Stimulated activated CD8-positive, alpha-beta memory T cell treated with anti-CD3 and anti-CD28 coated beads, Interleukin-15, amount 100 ng/mL, for 24 hours (primary cell): ENCODE measurements at regions not wholly inside any gene's neighbourhood (a gene's known extent, or its start where the extent isn't known, plus 50 kb on each side); places are given as distances from the start of the nearest gene placed in this dataset.
"Not testable (repeated sequence)": the region's sequence is repeated elsewhere in the genome, so short reads cannot be mapped to it uniquely, and the experiment has no call there.

Experiments
- DNase-seq: peaks from one replicate; pipeline ENCODE4 v3.0.0-alpha.2; 2020; ENCODE audit warnings: low read depth

GRCh38 chr3:107942244-107942643, 148.6 kb downstream of the CD47 start:
- no peak for DNase-seq

DNA sequence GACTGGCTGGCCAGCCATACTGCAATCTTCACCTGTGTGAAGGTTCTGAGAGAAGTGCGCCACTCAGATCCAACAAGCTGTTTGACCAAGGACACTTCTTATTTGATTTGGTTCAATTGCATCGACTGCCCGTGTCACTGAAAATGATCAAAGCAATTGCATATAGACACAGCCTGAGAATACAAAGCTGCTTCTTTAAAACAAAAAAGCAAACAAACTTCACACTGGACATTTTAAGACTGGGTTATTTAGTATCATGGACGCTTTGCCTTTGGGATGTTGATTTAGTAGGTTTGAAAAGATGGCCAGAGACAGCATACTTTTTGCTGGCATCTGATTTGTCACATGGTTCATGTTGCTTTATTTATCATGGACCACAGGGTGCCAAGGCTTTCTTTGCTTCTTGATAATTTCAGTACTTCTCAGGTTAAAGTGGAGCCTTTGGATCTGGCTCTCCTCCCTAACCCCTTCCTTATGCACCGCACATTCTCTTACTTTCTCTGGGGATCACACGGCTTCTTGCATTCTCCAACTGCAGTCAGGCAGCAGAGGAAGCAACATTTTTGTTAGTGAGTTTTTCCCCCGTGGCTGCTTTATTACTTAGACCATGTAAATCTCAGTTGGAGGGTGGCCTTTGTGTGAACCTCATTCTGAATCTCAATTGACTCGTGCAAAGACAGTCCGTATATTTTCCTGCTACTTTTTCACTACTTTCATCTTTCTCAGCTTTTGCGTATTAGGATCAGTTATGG, 151.0 kb downstream of the CD47 start:
- no peak for DNase-seq

GRCh38 chr3:107938143-107938542, 152.7 kb downstream of the CD47 start:
- no peak for DNase-seq

DNA sequence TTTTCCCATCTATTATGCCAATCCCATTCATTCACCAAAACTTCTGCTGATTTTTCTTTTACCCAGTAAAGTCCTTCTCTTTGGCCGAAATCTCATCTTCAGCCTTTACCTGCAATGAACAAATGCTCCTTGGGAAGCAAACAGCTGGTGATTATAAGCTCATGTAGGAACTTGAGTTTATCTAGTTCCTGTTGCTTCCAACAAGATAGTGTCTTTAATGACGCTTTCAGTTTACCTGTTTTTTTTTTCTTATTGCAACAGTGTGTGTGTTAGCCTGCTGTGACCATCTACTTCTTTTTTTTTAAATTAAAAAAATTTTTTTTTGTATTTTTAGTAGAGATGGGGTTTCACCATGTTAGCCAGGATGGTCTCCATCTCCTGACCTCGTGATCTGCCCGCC, 156.0 kb downstream of the CD47 start:
- no peak for DNase-seq

- no peak for DNase-seq
Measured at GRCh38 chr3:107933450-107933849, 157.4 kb downstream of the CD47 start.

- DNase-seq = no peak
Measured at GRCh38 chr3:107931326-107931725, 159.5 kb downstream of the CD47 start.

DNA sequence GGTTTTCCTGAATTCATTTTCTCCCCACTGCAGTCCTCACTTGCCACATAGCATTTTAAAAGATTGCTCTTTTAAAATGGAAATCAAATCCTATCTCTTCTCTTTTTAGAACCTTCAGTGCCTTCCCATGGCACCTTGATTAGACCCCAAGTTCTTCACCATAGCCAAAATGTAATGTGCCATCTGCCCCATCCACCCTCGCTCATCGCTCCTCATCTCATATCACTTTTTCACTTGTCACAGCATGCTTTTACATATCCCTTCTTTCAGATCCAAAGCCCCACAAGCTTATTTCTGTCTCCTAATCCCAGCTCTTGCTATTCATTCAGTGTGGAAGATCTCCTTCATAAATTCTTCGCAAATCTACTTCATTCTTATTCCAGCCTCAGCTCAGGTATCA, 161.7 kb downstream of the CD47 start:
- DNase-seq = no peak

DNA sequence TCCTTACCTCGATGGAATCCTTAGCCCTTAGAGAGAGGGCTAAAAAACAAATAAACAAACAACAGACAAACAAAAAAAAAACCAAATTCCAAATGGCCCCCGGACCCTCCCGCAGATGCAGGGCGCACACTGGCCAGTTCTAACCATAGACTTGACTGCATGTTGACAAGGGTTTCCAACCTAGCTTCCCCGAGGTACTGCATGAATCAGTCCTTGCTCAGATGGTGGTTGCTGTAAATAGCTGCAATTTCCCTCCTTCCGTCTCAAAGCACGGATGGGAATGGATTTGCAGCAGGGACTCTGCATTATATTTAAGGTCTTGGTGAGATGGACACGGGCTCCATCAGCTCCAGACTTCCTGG, 162.8 kb downstream of the CD47 start:
- no peak for DNase-seq

- peak; percentile 38 for DNase-seq
Measured at GRCh38 chr3:107927361-107928083, 163.3 kb downstream of the CD47 start.

DNA sequence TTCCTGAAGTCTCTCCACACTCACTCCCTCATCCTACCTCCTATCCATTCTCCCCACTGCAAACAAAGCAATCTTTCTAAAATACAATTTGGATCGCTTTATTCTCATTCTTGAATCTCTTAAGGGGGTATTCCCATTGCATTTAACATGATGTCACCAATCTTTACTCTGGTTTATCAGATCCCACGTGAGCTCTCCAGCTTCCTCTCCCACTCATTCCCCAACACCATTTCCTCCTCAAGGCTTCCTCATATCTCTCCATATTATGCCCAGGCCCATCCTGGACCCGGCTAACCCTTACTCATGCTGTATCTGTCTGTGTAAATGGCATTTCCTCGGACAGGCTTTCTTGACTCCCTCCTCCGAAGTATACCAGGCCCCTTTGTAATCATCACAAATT, 165.0 kb downstream of the CD47 start:
- no peak for DNase-seq

DNA sequence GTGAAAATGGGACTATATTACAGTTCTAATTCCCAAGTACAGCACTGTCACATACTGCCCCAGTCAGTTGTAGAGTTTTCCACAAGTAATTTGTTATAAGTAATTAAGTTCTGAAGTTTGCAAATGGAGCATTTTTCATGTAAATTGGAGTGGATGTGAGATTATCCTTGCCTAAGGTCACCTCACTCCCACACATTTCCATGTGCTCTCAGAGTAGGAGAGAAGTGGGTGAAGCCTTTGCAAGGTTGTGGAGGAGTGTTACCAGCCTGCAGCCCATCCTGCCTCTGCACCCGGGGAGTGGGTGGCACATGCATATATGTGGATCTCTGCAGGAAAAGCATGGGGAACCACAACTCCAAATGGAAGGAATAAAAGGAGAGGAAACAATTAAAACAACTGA, 169.8 kb downstream of the CD47 start:
- DNase-seq = no peak

DNA sequence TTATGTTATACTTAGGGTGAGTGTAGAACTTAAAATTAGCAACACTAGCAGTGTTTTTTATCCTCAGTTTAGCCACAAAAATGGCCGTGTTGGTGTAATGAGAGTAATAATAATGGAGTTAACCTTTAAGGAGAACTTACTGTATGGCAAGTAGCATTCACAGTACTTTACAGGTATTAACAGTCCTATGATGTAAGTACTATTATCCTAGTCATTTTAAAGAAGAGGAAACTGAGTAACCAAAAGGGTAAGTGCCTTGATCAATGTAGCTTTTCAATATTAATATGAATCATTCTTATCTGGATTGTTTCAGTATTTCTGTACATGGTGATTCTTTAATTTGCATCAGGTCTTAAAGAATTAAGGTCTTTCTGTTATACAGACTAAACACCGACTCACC, 170.3 kb downstream of the CD47 start:
- no peak for DNase-seq

- no peak for DNase-seq
Measured at GRCh38 chr3:107919239-107919638, 171.6 kb downstream of the CD47 start.

DNA sequence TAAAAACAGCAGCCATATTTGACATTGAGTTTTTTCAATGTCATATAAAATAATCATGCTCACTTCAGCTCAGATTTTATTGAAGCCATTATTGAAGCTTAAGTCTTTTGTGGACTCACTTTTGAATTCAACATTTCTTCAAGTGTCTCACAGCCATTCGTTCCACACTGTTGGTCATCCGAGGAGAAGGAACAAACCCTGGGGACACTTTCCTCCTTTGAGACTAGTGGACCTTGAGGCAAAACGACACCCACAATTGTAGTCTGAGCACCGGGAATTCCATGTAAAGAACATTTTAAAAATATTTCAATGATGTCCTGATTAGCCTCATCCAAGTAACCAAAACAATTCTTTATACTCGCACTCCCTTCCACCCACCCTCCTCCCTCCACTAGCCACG, 174.7 kb downstream of the CD47 start:
- DNase-seq = no peak

GRCh38 chr3:107915706-107916105, 175.1 kb downstream of the CD47 start:
- DNase-seq = no peak

GRCh38 chr3:107913701-107914100, 177.1 kb downstream of the CD47 start:
- DNase-seq = no peak

DNA sequence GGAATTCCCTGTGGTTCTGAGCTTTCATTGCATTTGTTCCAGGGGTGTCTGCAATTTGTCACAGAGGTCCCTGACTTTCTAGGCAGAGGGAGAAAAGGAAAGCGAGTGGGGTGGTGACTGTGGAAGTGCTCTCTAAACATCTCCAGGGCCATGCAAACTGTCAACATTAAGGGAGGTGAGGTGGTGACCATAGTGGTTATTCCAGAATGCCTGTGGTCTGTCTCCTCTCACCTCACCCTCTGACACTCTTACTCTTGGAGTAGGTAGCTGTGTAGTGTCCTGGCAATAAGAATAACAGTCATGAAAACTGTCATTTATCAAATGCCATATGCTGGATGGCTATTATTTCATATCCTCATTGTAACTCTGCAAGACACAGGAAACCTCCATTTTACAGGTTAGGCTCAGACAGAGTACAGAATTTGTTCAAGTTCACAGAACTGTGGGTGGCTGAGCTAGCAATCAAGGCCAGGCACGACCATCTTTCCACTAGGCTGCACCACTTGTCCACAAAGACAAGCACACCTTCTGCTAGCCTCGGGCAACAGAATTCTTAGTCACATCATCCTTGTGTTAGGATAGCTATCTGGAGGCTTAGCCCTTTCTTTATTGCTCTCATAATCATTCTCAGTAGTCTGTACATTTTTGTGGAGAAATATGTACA, 179.4 kb downstream of the CD47 start:
- DNase-seq = no peak

GRCh38 chr3:107910713-107911259, 180.0 kb downstream of the CD47 start:
- DNase-seq = no peak

GRCh38 chr3:107909583-107909982, 181.2 kb downstream of the CD47 start:
- not testable (repeated sequence) for DNase-seq

- no peak for DNase-seq
Measured at GRCh38 chr3:107907996-107908395, 182.8 kb downstream of the CD47 start.

GRCh38 chr3:107904536-107905066, 186.2 kb downstream of the CD47 start:
- DNase-seq = no peak

DNA sequence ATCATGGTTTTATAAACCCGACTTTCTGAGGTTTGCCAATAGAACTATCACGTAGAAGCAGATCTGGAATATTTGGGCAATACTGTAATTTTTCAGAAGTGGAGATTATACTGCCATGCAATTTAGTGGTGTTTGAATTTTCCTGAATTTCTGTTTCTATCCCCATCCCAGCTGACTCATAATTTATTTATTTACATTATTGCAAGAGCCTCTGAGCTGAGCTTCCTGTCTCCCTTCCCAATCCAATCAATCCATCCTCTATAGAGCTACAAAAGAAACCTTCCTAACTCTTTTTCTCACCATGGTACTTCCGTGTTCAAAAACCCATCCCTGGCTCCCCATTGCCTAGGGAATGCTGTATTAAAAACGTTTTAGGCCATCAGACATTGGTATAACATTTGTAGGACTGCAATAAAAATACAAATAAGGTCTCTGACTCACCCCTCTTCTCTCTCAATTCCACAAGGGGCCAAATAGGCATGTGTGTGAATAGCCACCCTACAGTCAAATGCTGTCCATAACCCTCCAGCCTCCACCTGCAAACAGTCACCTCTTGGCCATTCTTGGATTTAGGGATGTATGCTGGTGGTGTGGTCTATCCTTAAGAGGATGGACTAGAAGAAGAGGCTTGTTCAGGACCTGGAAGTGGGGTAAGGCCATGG, 190.7 kb downstream of the CD47 start:
- no peak for DNase-seq
